Endothelial cell (in vitro differentiated cells): ENCODE measurements at regions not wholly inside any gene's neighbourhood (a gene's known extent, or its start where the extent isn't known, plus 50 kb on each side); places are given as distances from the start of the nearest gene placed in this dataset.

Source experiments
- DNase-seq: peaks from one replicate; pipeline ENCODE4 v3.0.0; 2021; ENCODE audit warnings: low spot score
- H3K27ac Mint-ChIP-seq: one replicate; pipeline ENCODE4 v1.8.0; 2021; ENCODE audit warnings: mixed read lengths, inconsistent platforms; ENCODE audit not compliant: unreplicated experiment
- H3K27me3 Mint-ChIP-seq: one replicate; pipeline ENCODE4 v1.8.0; 2021; ENCODE audit warnings: mild to moderate bottlenecking, moderate library complexity, mixed read lengths, inconsistent platforms; ENCODE audit not compliant: unreplicated experiment
- H3K36me3 Mint-ChIP-seq: one replicate; pipeline ENCODE4 v1.8.0; 2021; ENCODE audit warnings: mild to moderate bottlenecking, low read depth, mixed read lengths, inconsistent platforms; ENCODE audit not compliant: unreplicated experiment
- H3K4me1 Mint-ChIP-seq: one replicate; pipeline ENCODE4 v1.8.0; 2021; ENCODE audit warnings: mild to moderate bottlenecking, mixed read lengths, inconsistent platforms; ENCODE audit not compliant: unreplicated experiment
- H3K4me3 Mint-ChIP-seq: one replicate; pipeline ENCODE4 v1.8.0; 2021; ENCODE audit warnings: mild to moderate bottlenecking, mixed read lengths, inconsistent platforms; ENCODE audit not compliant: unreplicated experiment
- H3K9me3 Mint-ChIP-seq: one replicate; pipeline ENCODE4 v1.8.0; 2021; ENCODE audit warnings: mixed read lengths, inconsistent platforms; ENCODE audit not compliant: unreplicated experiment
- CTCF ChIP-seq: fragments of 200-600 bp; sonication (generic); IDR thresholded peaks from one replicate; pipeline ENCODE4 v1.5.0; 2021; ENCODE audit warnings: antibody characterized with exemption; ENCODE audit not compliant: unreplicated experiment

GRCh38 chr6:25192590-25193459 is 86.3 kb upstream of the CARMIL1 start:
- no peak for DNase-seq
- Mint-ChIP-seq H3K9me3 (no peaks in the 10 kb centered on the region), H3K4me1 (no peaks in the 10 kb centered on the region), H3K27me3 (no peaks in the 10 kb centered on the region), H3K27ac (no peak overlapping the region), H3K4me3 (no peak overlapping the region), H3K36me3 (no peaks in the 10 kb centered on the region)
- no peak for TF ChIP-seq CTCF

- no peak for DNase-seq
- Mint-ChIP-seq H3K27me3 (no peaks in the 10 kb centered on the region), H3K9me3 (no peaks in the 10 kb centered on the region), H3K36me3 (no peaks in the 10 kb centered on the region), H3K4me1 (no peaks in the 10 kb centered on the region), H3K4me3 (no peak overlapping the region), H3K27ac (no peak overlapping the region)
- no peak for TF ChIP-seq CTCF
These were observed 85.6 kb upstream of the CARMIL1 start for GRCh38 chr6:25193460-25194171.

GRCh38 chr6:25194172-25194678 is 84.9 kb upstream of the CARMIL1 start:
- no peak for DNase-seq
- no peaks in the 10 kb centered on the region for H3K4me1 Mint-ChIP-seq
- TF ChIP-seq CTCF = no peak
- H3K4me3 Mint-ChIP-seq = no peak overlapping the region
- H3K36me3 Mint-ChIP-seq = no peaks in the 10 kb centered on the region
- H3K27me3 Mint-ChIP-seq = no peaks in the 10 kb centered on the region
- no peak overlapping the region for H3K27ac Mint-ChIP-seq
- H3K9me3 Mint-ChIP-seq = no peaks in the 10 kb centered on the region

- no peak for DNase-seq
- Mint-ChIP-seq H3K9me3 (no peaks in the 10 kb centered on the region), H3K36me3 (no peaks in the 10 kb centered on the region), H3K27ac (no peak overlapping the region), H3K4me3 (no peak overlapping the region), H3K27me3 (no peaks in the 10 kb centered on the region), H3K4me1 (no peaks in the 10 kb centered on the region)
- no peak for TF ChIP-seq CTCF
These were observed 82.7 kb upstream of the CARMIL1 start for GRCh38 chr6:25196464-25196863.

GRCh38 chr6:25197111-25197510 is 82.1 kb upstream of the CARMIL1 start:
- no peaks in the 10 kb centered on the region for H3K9me3 Mint-ChIP-seq
- H3K27me3 Mint-ChIP-seq = no peaks in the 10 kb centered on the region
- TF ChIP-seq CTCF = no peak
- H3K27ac Mint-ChIP-seq = no peak overlapping the region
- no peaks in the 10 kb centered on the region for H3K36me3 Mint-ChIP-seq
- DNase-seq = no peak
- no peak overlapping the region for H3K4me3 Mint-ChIP-seq
- no peaks in the 10 kb centered on the region for H3K4me1 Mint-ChIP-seq
